ENCODE measurements at regions not wholly inside any gene's neighbourhood (a gene's known extent, or its start where the extent isn't known, plus 50 kb on each side); places are given as distances from the start of the nearest gene placed in this dataset.

- TF ChIP-seq CTCF (IDR thresholded peaks at IDR 0.05) (no peak), EP300 (IDR thresholded peaks at IDR 0.05) (no peak)
These were observed 497.7 kb downstream of the OCA2 start for GRCh38 chr15:27601239-27601960.
